GM19043 (cell line): ENCODE measurements at regions not wholly inside any gene's neighbourhood (a gene's known extent, or its start where the extent isn't known, plus 50 kb on each side); places are given as distances from the start of the nearest gene placed in this dataset.
"Not testable (repeated sequence)": the region's sequence is repeated elsewhere in the genome, so short reads cannot be mapped to it uniquely, and the experiment has no call there.

Experiments used
- ATAC-seq: cut with Tn5 transposase; IDR thresholded peaks from one replicate; pipeline ENCODE4 v1.9.1; 2021; ENCODE audit warnings: low read depth; ENCODE audit not compliant: unreplicated experiment

GRCh38 chr1:181949500-181949899 is 112.0 kb downstream of the ZNF648 start:
- no peak for ATAC-seq

GRCh38 chr1:181948372-181948771 is 113.1 kb downstream of the ZNF648 start:
- no peak for ATAC-seq

GRCh38 chr1:181947441-181947840 is 114.1 kb downstream of the ZNF648 start:
- no peak for ATAC-seq

GRCh38 chr1:181936768-181937581 is 124.5 kb downstream of the ZNF648 start:
- peak; percentile 77 for ATAC-seq

- peak; percentile 33 for ATAC-seq
These were observed 125.2 kb downstream of the ZNF648 start for GRCh38 chr1:181936269-181936668.

- ATAC-seq, result no peak
These were observed 129.6 kb downstream of the ZNF648 start for GRCh38 chr1:181931873-181932272.

- no peak for ATAC-seq
These were observed 131.3 kb downstream of the ZNF648 start for GRCh38 chr1:181930187-181930586.

GRCh38 chr1:181926697-181927096 is 134.8 kb downstream of the ZNF648 start:
- no peak for ATAC-seq

GRCh38 chr1:181924034-181924433 is 137.5 kb downstream of the ZNF648 start:
- ATAC-seq, result not testable (repeated sequence)

GRCh38 chr1:181919542-181919941 is 142.0 kb downstream of the ZNF648 start:
- no peak for ATAC-seq

- no peak for ATAC-seq
These were observed 142.5 kb downstream of the ZNF648 start for GRCh38 chr1:181918880-181919525.

GRCh38 chr1:181911715-181912114 is 149.8 kb downstream of the ZNF648 start:
- no peak for ATAC-seq

GRCh38 chr1:181910905-181911304 is 150.6 kb downstream of the ZNF648 start:
- no peak for ATAC-seq

- ATAC-seq, result no peak
These were observed 152.5 kb downstream of the ZNF648 start for GRCh38 chr1:181909010-181909409.

GRCh38 chr1:181906631-181907030 is 154.9 kb downstream of the ZNF648 start:
- no peak for ATAC-seq

- ATAC-seq, result no peak
These were observed 155.4 kb downstream of the ZNF648 start for GRCh38 chr1:181905944-181906597.

GRCh38 chr1:181898773-181899172 is 162.7 kb downstream of the ZNF648 start:
- no peak for ATAC-seq

GRCh38 chr1:181896824-181897223 is 164.7 kb downstream of the ZNF648 start:
- ATAC-seq, result no peak

GRCh38 chr1:181894439-181894859 is 167.1 kb downstream of the ZNF648 start:
- ATAC-seq, result no peak

- no peak for ATAC-seq
These were observed 167.6 kb downstream of the ZNF648 start for GRCh38 chr1:181893937-181894336.

- ATAC-seq, result not testable (repeated sequence)
These were observed 168.4 kb downstream of the ZNF648 start for GRCh38 chr1:181893150-181893549.
